AG04450 (cell line): ENCODE measurements at regions not wholly inside any gene's neighbourhood (a gene's known extent, or its start where the extent isn't known, plus 50 kb on each side); places are given as distances from the start of the nearest gene placed in this dataset.
"Not testable (repeated sequence)": the region's sequence is repeated elsewhere in the genome, so short reads cannot be mapped to it uniquely, and the experiment has no call there.

Experiments used
- CTCF ChIA-PET: fragments of 300-600, 350-600 bp; formaldehyde crosslinking; extraction: SDS; loops from one replicate; lab custom pipeline; 2022; ENCODE audit warnings: antibody characterized with exemption, inconsistent platforms; lab: Charles Lee
- POLR2A ChIA-PET: fragments of 350-600 bp; formaldehyde crosslinking; extraction: SDS; loops from one replicate; lab custom pipeline; 2021; ENCODE audit warnings: antibody characterized with exemption, inconsistent platforms; lab: Yijun Ruan, JAX
- DNase-seq: peaks from one replicate; pipeline ENCODE4 v3.0.0-alpha.2; 2011; ENCODE audit warnings: low read depth, low spot score
- H3K27ac ChIP-seq: one replicate; pipeline ENCODE4 v1.5.1; 2012; ENCODE audit warnings: low read depth, low read length, control low read depth
- H3K27me3 ChIP-seq: one replicate; pipeline ENCODE4 v1.6.0; 2012; ENCODE audit warnings: low read length; ENCODE audit not compliant: control insufficient read depth, insufficient read depth
- H3K4me3 ChIP-seq: 2 replicates; pipeline ENCODE4 v1.5.1; 2011; ENCODE audit warnings: mild to moderate bottlenecking, low read depth, low read length, control low read depth
- H3K9me3 ChIP-seq: 2 replicates; pipeline ENCODE4 v1.5.1; 2012; ENCODE audit warnings: low read length; ENCODE audit not compliant: control insufficient read depth, insufficient read depth
- TF ChIP-seq, protein P1 (sequence below): IDR thresholded peaks from 2 replicates; pipeline ENCODE4 v1.5.1; 2011; ENCODE audit warnings: low read depth, low read length, control low read depth, inconsistent platforms

DNA sequence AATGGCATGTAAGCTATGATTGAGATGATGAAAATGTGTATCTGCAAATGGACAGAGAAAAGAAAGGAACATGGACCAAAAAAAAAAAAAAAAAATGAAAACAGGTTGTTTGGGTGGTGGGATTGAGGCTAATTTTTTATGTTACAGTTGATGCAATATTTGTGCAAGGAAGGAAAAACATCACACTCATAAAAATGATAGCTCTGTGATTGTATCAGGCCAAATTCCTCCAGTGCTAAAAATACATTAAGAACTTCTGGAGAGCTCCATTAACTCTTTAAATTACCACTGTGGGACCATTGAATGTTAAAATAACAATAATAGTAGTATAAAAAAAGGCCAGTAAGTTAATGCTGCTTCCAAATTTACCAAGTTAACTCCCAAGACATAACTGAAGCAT is 79.5 kb upstream of the MSX2 start:
- Histone ChIP-seq H3K27me3 (no peaks in the 10 kb centered on the region), H3K4me3 (no peak overlapping the region), H3K27ac (no peak overlapping the region), H3K9me3 (peaks cover 11% of the 10 kb centered on the region)
- CTCF ChIA-PET = interaction anchor here (0.7 kb wide), 1 partner anchor 1764 kb away, joined by 7 read pairs; no protein-coding TSS in a partner anchor
- no peak for DNase-seq
- TF ChIP-seq, protein P1, sequence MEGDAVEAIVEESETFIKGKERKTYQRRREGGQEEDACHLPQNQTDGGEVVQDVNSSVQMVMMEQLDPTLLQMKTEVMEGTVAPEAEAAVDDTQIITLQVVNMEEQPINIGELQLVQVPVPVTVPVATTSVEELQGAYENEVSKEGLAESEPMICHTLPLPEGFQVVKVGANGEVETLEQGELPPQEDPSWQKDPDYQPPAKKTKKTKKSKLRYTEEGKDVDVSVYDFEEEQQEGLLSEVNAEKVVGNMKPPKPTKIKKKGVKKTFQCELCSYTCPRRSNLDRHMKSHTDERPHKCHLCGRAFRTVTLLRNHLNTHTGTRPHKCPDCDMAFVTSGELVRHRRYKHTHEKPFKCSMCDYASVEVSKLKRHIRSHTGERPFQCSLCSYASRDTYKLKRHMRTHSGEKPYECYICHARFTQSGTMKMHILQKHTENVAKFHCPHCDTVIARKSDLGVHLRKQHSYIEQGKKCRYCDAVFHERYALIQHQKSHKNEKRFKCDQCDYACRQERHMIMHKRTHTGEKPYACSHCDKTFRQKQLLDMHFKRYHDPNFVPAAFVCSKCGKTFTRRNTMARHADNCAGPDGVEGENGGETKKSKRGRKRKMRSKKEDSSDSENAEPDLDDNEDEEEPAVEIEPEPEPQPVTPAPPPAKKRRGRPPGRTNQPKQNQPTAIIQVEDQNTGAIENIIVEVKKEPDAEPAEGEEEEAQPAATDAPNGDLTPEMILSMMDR = no peak
- POLR2A ChIA-PET = no interaction called here

- TF ChIP-seq, protein P1 = no peak
- DNase-seq = no peak
- POLR2A ChIA-PET = no interaction called here
- no peak overlapping the region for H3K27ac ChIP-seq
- peaks cover 11% of the 10 kb centered on the region for H3K9me3 ChIP-seq
- H3K27me3 ChIP-seq = no peaks in the 10 kb centered on the region
- H3K4me3 ChIP-seq = no peak overlapping the region
- CTCF ChIA-PET = interaction anchor here (0.7 kb wide), 1 partner anchor 1763 kb away, joined by 7 read pairs; no protein-coding TSS in a partner anchor
Measured at GRCh38 chr5:174645677-174646076, 78.7 kb upstream of the MSX2 start.

DNA sequence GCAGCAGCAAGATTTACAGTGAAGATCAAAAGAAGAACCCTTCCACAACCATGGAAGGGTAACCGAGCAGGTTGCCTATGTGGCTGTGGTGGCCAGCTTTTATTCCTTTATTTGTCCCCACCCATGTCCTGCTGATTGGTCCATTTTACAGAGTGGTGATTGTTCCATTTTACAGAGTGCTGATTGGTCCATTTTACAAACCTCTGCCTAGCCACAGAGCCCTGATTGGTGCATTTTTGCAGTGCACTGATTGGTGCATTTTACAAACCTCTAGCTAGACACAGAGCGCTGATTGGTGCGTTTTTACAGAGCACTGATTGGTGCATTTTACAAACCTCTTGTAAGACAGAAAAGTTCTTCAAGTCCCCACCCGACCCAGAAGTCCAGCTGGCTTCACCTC is 75.8 kb upstream of the MSX2 start:
- peaks cover 11% of the 10 kb centered on the region for H3K9me3 ChIP-seq
- H3K27ac ChIP-seq, DNase-seq, POLR2A ChIA-PET, CTCF ChIA-PET, H3K27me3 ChIP-seq, H3K4me3 ChIP-seq: not testable (repeated sequence)

GRCh38 chr5:174649391-174649790 is 75.0 kb upstream of the MSX2 start:
- POLR2A ChIA-PET = no interaction called here
- CTCF ChIA-PET = no interaction called here

DNA sequence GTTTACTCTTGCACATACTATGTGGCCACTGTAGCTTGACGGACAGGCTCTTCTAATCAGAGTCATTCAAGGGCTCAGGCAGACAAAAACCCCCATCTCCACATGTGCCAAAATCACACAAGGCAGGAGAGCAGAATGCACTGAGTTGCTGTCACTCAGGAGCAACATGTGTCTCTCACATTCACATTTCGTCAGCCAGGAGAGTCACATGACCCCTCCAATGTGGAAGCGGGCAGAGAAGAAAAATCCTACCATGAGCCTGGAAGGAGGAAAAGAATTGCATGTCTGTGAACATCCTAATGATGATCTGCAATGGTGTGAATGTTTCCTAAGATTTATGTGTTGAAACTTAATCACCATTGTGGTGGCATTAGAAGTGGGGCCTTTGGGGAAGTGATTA is 69.9 kb upstream of the MSX2 start:
- ChIA-PET POLR2A (no interaction called here), CTCF (no interaction called here)
- H3K4me3 ChIP-seq = no peak overlapping the region
- no peaks in the 10 kb centered on the region for H3K9me3 ChIP-seq
- H3K27ac ChIP-seq = no peak overlapping the region
- peaks cover 17% of the 10 kb centered on the region for H3K27me3 ChIP-seq
- TF ChIP-seq, protein P1 = no peak
- DNase-seq = no peak

More at GRCh38 chr5:174649391-174649790, 75.0 kb upstream of the MSX2 start:
- Histone ChIP-seq H3K27me3 (peaks cover 7% of the 10 kb centered on the region), H3K4me3 (no peak overlapping the region), H3K27ac (no peak overlapping the region), H3K9me3 (peaks cover 11% of the 10 kb centered on the region)
- DNase-seq = no peak
- TF ChIP-seq, protein P1 = no peak

DNA sequence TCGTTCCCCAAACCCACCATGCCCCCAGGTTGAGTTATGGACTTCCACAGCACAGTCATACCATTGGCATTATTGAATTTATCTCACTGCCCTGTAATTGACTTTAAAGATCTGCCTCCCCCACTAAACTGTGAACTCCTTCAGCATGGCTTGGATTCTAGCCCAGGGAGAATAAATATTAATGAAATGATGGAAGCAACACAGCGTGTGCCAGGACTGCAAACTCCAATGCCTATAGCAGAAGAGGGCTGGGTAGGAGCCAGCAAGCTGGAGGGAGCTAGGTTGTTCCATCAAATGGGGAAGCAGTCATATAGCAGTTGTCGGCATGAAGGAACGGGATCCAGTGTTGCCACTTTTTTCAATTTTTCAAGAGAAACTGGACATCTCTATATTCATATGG is 69.0 kb upstream of the MSX2 start:
- no peak overlapping the region for H3K4me3 ChIP-seq
- peaks cover 17% of the 10 kb centered on the region for H3K27me3 ChIP-seq
- TF ChIP-seq, protein P1 = no peak
- POLR2A ChIA-PET = no interaction called here
- no peak overlapping the region for H3K27ac ChIP-seq
- CTCF ChIA-PET = no interaction called here
- DNase-seq = no peak
- no peaks in the 10 kb centered on the region for H3K9me3 ChIP-seq
